ENCODE measurements at regions not wholly inside any gene's neighbourhood (a gene's known extent, or its start where the extent isn't known, plus 50 kb on each side); places are given as distances from the start of the nearest gene placed in this dataset.

GRCh38 chr16:5838725-5839124, 741.1 kb upstream of the EEF2KMT start:
- TF ChIP-seq CTCF (IDR thresholded peaks at IDR 0.05) (no peak), POLR2A (IDR thresholded peaks at IDR 0.05) (no peak), POLR2AphosphoS5 (IDR thresholded peaks at IDR 0.05) (no peak)
